GM12864 (cell line): ENCODE measurements at regions not wholly inside any gene's neighbourhood (a gene's known extent, or its start where the extent isn't known, plus 50 kb on each side); places are given as distances from the start of the nearest gene placed in this dataset.

Experiments
- DNase-seq: peaks from one replicate; pipeline ENCODE4 v3.0.0-alpha.2; 2011; ENCODE audit warnings: low read depth
- H3K4me3 ChIP-seq: 2 replicates; pipeline ENCODE4 v1.5.1; 2011; ENCODE audit warnings: mild to moderate bottlenecking, low read depth, low read length, control low read depth
- TF ChIP-seq, protein P1 (sequence below): IDR thresholded peaks from 2 replicates; pipeline ENCODE4 v1.5.1; 2011; ENCODE audit warnings: low read depth, mild to moderate bottlenecking, moderate library complexity, low read length, control low read depth, inconsistent platforms; ENCODE audit errors: missing control alignments

DNA sequence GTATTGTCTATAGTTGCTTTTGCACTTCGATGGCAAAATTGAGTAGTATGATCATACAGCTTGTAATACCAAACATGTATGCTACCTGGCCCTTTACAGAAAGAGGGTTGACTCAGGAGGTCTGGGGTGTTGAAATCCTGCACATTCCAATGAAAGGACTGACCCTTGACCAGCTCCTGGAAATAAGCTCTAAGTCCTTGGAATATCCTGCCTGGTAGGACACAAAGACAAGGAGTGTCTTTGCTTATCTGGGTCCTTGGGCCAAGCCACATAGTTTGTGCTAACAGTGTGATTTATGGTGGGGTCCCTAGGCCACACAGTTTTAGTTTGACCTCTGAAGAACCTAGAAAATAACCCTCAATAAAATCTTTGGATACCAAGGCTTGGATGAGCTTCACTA is 89.3 kb upstream of the FTMT start:
- TF ChIP-seq, protein P1, sequence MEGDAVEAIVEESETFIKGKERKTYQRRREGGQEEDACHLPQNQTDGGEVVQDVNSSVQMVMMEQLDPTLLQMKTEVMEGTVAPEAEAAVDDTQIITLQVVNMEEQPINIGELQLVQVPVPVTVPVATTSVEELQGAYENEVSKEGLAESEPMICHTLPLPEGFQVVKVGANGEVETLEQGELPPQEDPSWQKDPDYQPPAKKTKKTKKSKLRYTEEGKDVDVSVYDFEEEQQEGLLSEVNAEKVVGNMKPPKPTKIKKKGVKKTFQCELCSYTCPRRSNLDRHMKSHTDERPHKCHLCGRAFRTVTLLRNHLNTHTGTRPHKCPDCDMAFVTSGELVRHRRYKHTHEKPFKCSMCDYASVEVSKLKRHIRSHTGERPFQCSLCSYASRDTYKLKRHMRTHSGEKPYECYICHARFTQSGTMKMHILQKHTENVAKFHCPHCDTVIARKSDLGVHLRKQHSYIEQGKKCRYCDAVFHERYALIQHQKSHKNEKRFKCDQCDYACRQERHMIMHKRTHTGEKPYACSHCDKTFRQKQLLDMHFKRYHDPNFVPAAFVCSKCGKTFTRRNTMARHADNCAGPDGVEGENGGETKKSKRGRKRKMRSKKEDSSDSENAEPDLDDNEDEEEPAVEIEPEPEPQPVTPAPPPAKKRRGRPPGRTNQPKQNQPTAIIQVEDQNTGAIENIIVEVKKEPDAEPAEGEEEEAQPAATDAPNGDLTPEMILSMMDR: no peak

DNA sequence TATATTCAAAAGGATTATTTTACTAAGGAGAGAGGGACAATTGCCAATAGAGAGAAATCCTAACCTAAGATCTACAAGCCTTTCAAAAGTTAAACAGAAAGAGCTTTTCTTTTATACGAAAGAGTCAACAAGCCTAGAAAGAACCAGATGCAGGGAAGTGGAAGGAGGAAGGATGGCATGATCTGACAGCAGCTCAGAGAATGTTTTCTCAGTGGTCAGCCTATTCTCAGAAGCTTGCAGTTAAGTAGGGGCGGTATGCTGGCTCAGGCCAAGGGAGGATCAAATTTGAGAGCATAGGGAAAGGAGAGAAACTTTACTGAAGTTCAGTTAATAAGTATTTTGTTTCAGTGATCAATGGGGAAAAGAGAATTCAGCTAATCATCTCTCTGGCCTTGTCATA is 88.0 kb upstream of the FTMT start:
- TF ChIP-seq, protein P1: no peak
- no peak overlapping the region for H3K4me3 ChIP-seq
- no peak for DNase-seq

More for the DNA sequence above, 89.3 kb upstream of the FTMT start:
- no peak overlapping the region for H3K4me3 ChIP-seq
- DNase-seq: no peak

DNA sequence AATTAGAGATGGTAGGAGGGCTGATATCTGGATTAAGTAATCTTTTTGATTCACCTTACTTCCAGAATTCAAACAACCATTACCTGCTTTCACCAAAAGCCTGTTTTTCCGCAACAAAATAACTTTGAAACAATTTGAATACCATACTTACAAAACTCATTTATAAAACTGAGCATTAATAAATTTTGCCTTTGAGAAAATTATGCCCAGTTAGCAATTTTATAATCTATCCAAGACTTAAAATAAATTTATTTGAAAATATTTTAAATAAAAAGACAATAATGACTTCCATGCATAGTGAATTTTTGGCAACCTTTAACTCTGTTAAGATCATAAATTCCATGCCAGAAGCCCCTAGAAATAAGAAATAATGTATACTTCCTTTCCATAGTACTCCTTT is 71.3 kb upstream of the FTMT start:
- no peak for DNase-seq
- no peak overlapping the region for H3K4me3 ChIP-seq
- TF ChIP-seq, protein P1: no peak

DNA sequence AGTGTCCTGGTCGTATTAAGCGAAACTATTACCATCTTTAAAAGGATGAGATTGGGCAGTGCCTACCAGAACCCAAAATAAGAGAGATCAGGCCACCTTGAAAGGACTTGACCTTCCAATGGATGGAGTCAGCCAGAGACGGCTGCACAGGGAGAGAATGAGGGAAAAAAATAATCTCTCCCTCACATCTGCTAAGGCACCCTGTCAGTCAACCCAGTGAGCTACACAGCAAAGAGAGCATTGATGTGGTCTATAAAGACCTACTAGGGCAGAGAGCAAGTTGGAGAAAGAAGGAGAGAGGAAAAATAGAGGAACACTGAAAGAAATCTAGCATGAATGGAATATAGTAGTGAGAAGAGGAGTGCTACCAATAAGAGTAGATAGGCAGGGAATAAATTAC is 68.0 kb upstream of the FTMT start:
- DNase-seq: no peak
- TF ChIP-seq, protein P1: no peak

DNA sequence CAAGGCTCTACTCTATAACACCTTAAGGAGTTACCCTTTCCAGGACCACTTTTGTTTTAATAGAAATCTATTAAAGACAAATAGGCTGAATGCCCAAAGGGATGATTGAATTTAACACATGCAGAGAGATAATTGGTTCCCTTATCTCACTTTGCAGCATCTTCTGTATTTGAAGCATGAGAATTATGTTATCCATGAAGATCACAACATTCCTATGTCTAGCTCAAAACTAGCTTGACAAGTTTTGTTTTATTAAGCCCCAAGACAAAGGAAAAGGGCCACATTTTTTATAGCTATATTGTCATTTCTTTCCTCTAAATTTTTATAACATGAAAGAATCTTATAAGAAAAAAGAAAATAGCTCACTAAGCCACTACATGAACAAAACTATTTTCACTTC is 57.9 kb upstream of the FTMT start:
- TF ChIP-seq, protein P1: no peak
- no peak overlapping the region for H3K4me3 ChIP-seq
- DNase-seq: no peak

More for the DNA sequence above, 68.0 kb upstream of the FTMT start:
- no peak overlapping the region for H3K4me3 ChIP-seq

DNA sequence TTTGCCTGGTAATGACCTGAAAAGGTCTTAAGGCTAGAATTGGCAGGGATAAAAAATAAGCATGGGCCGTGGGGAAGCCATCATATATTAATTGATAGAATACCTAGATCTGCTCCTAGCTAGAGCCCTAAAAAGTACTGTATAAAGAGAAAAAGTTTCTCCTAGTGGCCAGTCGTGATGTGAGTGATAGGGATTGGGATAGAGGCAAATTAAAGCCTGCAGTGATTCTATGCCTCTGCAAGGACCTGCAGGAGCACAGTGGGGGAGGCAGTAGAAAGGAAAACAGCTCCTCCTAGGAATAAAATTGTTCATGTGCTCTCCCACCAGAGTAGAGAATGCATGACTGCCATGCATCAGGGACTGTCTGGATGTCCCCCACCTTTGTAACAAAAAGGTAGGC is 56.2 kb upstream of the FTMT start:
- TF ChIP-seq, protein P1: no peak
- no peak overlapping the region for H3K4me3 ChIP-seq
- DNase-seq: no peak

DNA sequence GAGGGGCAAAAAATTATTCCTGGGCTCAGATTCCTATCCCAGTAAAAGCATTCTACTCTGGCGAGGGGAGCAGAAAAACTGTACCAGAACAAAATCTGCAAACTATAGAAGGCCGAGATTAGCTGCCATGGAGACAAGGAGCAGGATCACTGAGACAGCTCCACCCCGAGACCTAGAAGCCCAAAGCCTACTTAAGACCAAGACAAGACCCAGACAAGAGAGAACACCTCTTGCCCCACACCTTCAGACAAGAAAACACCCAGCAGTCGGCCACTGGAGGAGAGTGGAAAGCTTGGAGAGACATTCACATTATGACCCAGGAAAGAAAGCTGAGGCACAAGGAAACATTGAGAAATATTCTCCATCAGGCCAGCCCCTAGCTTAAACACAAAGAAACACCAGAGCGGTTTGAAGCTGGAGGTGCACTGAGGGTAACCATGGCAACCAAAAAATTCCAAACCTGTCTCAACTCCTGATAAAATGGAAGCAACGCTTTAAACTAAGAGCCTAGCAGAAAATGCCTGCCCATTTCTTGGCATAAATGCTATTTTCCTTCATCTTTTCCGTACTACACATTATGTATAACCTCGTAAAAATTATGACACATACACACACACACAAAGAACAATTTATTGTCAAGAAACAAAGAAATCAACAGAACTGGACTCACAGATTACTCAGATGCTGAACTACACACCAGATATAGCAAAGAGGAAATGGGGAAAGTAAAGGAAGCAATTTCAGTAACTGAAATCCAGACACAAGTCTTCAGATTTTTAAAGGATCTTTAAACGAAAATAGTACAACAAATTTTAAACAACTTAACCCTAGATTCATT is 53.8 kb upstream of the FTMT start:
- TF ChIP-seq, protein P1: no peak
- H3K4me3 ChIP-seq: no peak overlapping the region
- no peak for DNase-seq
